ENCODE measurements at regions not wholly inside any gene's neighbourhood (a gene's known extent, or its start where the extent isn't known, plus 50 kb on each side); places are given as distances from the start of the nearest gene placed in this dataset.

DNA sequence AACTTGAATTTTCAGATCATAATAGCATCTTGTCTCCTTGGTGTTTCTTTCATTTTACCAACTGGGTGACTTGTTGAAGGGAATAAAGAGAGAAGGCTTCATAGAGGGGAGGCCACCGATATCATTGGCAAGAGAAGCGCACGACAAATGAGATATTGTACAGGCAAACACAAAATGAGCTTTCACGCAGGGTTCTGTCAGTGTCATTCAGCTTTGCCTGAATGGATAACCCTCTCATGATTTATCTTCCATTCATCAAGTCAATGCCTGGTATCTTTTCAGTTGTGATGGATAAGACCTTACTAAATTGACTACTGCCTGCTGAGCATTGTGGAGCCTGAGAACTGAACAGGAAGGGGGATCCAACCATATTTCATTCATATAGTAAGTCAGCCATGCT lies 188.6 kb upstream of the EPHA3 start:
- H3K4me3 ChIP-seq (ENCODE audit: low read depth, low read length): no peak overlapping the region
- TF ChIP-seq, protein P1, sequence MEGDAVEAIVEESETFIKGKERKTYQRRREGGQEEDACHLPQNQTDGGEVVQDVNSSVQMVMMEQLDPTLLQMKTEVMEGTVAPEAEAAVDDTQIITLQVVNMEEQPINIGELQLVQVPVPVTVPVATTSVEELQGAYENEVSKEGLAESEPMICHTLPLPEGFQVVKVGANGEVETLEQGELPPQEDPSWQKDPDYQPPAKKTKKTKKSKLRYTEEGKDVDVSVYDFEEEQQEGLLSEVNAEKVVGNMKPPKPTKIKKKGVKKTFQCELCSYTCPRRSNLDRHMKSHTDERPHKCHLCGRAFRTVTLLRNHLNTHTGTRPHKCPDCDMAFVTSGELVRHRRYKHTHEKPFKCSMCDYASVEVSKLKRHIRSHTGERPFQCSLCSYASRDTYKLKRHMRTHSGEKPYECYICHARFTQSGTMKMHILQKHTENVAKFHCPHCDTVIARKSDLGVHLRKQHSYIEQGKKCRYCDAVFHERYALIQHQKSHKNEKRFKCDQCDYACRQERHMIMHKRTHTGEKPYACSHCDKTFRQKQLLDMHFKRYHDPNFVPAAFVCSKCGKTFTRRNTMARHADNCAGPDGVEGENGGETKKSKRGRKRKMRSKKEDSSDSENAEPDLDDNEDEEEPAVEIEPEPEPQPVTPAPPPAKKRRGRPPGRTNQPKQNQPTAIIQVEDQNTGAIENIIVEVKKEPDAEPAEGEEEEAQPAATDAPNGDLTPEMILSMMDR (IDR thresholded peaks at IDR 0.05; ENCODE audit: low read depth, low read length): no peak
- H3K27me3 ChIP-seq (ENCODE audit: control insufficient read depth, insufficient read depth, low read length): no peaks in the 10 kb centered on the region
- CTCF ChIA-PET: no interaction called here
- POLR2A ChIA-PET: no interaction called here
- no peaks in the 10 kb centered on the region for H3K9me3 ChIP-seq (ENCODE audit: control insufficient read depth, insufficient read depth, low read length)
- no peak overlapping the region for H3K27ac ChIP-seq (ENCODE audit: low read depth, low read length)
- DNase-seq (ENCODE audit: low read depth, low spot score): no peak

DNA sequence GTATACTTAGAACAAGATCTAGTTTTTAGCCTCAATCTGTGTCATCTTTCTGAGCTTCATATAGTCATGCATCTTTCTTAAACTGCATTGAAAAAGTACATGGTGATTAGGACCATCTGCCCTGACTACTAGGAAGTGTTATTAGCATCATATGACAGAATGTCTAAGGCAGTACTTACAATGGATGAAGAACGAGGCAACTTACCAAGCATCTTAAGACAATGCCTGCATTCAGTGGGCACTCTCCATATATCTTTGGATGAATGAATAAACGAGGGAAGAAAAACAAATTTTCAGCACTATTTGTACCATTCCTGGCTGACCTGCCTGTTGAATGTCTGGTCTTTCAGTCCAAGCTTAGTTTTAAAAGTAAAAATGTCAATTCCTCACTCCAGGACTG lies 185.4 kb upstream of the EPHA3 start:
- TF ChIP-seq, protein P1 (IDR thresholded peaks at IDR 0.05; ENCODE audit: low read depth, low read length): no peak
- ChIA-PET CTCF (no interaction called here), POLR2A (no interaction called here)
- no peaks in the 10 kb centered on the region for H3K9me3 ChIP-seq (ENCODE audit: control insufficient read depth, insufficient read depth, low read length)
- no peak for DNase-seq (ENCODE audit: low read depth, low spot score)
- no peaks in the 10 kb centered on the region for H3K27me3 ChIP-seq (ENCODE audit: control insufficient read depth, insufficient read depth, low read length)
- no peak overlapping the region for H3K4me3 ChIP-seq (ENCODE audit: low read depth, low read length)
- H3K27ac ChIP-seq (ENCODE audit: low read depth, low read length): no peak overlapping the region

DNA sequence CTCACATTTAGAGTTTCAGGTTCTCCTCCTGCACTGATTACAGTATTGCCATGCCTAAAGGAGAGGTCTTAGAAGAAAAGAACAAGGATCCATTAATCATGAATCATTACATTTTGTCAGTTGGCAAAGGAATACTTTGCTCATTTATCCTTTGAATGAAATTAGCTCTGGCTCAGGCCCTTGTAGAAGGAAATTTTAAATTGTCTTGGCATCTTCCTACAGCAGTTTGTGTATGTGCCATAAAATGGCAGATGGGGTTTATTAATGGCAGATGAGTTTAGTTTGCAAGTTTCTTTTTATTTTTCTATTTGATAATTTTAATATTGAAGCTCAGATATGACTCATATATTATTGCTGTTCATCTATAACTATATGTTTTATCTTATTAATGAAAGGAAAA lies 181.2 kb upstream of the EPHA3 start:
- TF ChIP-seq, protein P1 (IDR thresholded peaks at IDR 0.05; ENCODE audit: low read depth, low read length): no peak
- Histone ChIP-seq H3K9me3 (ENCODE audit: control insufficient read depth, insufficient read depth, low read length) (no peaks in the 10 kb centered on the region), H3K27me3 (ENCODE audit: control insufficient read depth, insufficient read depth, low read length) (no peaks in the 10 kb centered on the region), H3K27ac (ENCODE audit: low read depth, low read length) (no peak overlapping the region), H3K4me3 (ENCODE audit: low read depth, low read length) (no peak overlapping the region)
- CTCF ChIA-PET: no interaction called here
- POLR2A ChIA-PET: no interaction called here
- DNase-seq (ENCODE audit: low read depth, low spot score): no peak

DNA sequence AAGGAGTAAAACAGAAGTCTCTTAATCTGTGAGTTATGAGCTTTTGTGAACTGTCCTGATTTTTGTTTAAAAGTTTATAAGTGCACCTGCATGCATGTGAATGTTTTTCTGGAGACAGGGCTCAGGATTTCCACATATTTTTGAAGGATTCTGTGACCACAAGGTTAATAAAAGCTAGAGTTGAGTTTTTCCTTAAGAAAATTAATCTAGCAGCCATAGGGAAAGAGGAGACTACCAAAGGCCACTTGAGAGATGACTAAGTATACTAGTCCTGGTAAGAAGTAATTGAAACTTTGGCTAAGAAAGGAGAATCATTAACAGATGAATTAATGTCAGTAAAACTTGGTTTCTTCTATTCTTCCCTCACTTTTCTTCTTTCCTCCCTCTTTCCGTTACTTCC lies 176.8 kb upstream of the EPHA3 start:
- no peaks in the 10 kb centered on the region for H3K27me3 ChIP-seq (ENCODE audit: control insufficient read depth, insufficient read depth, low read length)
- no peak overlapping the region for H3K27ac ChIP-seq (ENCODE audit: low read depth, low read length)
- TF ChIP-seq, protein P1 (IDR thresholded peaks at IDR 0.05; ENCODE audit: low read depth, low read length): no peak
- ChIA-PET CTCF (no interaction called here), POLR2A (no interaction called here)
- H3K4me3 ChIP-seq (ENCODE audit: low read depth, low read length): no peak overlapping the region
- no peak for DNase-seq (ENCODE audit: low read depth, low spot score)
- no peaks in the 10 kb centered on the region for H3K9me3 ChIP-seq (ENCODE audit: control insufficient read depth, insufficient read depth, low read length)

DNA sequence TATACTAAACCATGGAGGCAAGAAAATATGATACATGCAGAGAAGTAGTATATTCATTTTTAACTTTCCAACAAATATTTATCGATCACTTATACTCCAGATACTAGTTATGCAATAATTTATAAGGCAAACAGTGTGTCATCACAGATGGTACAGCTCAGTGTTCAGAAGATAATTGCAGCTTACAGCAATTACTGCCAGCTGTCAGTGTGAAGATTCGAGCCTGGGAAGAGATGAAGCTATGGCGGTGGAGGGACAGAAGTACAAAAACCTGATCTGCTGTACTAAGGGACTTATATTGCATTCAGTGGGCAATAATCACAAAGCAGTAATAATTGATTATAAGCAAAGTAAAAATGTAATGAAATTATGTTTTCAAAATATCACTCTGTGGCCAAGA lies 170.6 kb upstream of the EPHA3 start:
- H3K4me3 ChIP-seq (ENCODE audit: low read depth, low read length): no peak overlapping the region
- H3K27ac ChIP-seq (ENCODE audit: low read depth, low read length): no peak overlapping the region
- no peaks in the 10 kb centered on the region for H3K27me3 ChIP-seq (ENCODE audit: control insufficient read depth, insufficient read depth, low read length)
- DNase-seq (ENCODE audit: low read depth, low spot score): no peak
- TF ChIP-seq, protein P1 (IDR thresholded peaks at IDR 0.05; ENCODE audit: low read depth, low read length): no peak
- H3K9me3 ChIP-seq (ENCODE audit: control insufficient read depth, insufficient read depth, low read length): no peaks in the 10 kb centered on the region
- ChIA-PET POLR2A (no interaction called here), CTCF (no interaction called here)

Measured in AG04450 (cell line).